Stimulated activated CD4-positive, alpha-beta T cell treated with anti-CD3 and anti-CD28 coated beads, Interleukin-4, amount 100 ng/mL, for 4 hours (primary cell): ENCODE measurements at regions not wholly inside any gene's neighbourhood (a gene's known extent, or its start where the extent isn't known, plus 50 kb on each side); places are given as distances from the start of the nearest gene placed in this dataset.
"Not testable (repeated sequence)": the region's sequence is repeated elsewhere in the genome, so short reads cannot be mapped to it uniquely, and the experiment has no call there.

ENCODE experiments used
- DNase-seq, 2 experiments: peaks; one replicate each; pipeline ENCODE4 v3.0.0-alpha.2; 2020

- not testable (repeated sequence) for DNase-seq
These were observed 83.9 kb upstream of the ZNG1F start for GRCh38 chr9:41272879-41273548.

- not testable (repeated sequence) for DNase-seq
These were observed 81.9 kb upstream of the ZNG1F start for GRCh38 chr9:41270992-41271391.

- not testable (repeated sequence) for DNase-seq
These were observed 80.4 kb upstream of the ZNG1F start for GRCh38 chr9:41269471-41269870.

GRCh38 chr9:41269054-41269453, 79.9 kb upstream of the ZNG1F start:
- not testable (repeated sequence) for DNase-seq

GRCh38 chr9:41266602-41267001, 77.5 kb upstream of the ZNG1F start:
- DNase-seq = not testable (repeated sequence)

- not testable (repeated sequence) for DNase-seq
These were observed 76.9 kb upstream of the ZNG1F start for GRCh38 chr9:41266000-41266399.

GRCh38 chr9:41251973-41252372, 62.9 kb upstream of the ZNG1F start:
- DNase-seq = not testable (repeated sequence)

- DNase-seq = not testable (repeated sequence)
These were observed 62.0 kb upstream of the ZNG1F start for GRCh38 chr9:41251101-41251500.

- not testable (repeated sequence) for DNase-seq
These were observed 57.6 kb upstream of the ZNG1F start for GRCh38 chr9:41246702-41247101.
